Upper lobe of left lung (tissue), 4 donors: ENCODE measurements at regions not wholly inside any gene's neighbourhood (a gene's known extent, or its start where the extent isn't known, plus 50 kb on each side); places are given as distances from the start of the nearest gene placed in this dataset.

Experiments
- POLR2AphosphoS5 ChIP-seq, 2 donors: sonication (generic); formaldehyde crosslinking; IDR thresholded peaks; one replicate each; pipeline ENCODE4 v1.5.1; 2017; ENCODE audit warnings: antibody characterized with exemption in 2 of 2
- TF ChIP-seq, protein P1 (sequence below), 6 experiments: fragments of 450-650 bp in 4 of 6; fragments of 200-600 bp in 2 of 6; sonication (generic) in 2 of 6; IDR thresholded peaks; one replicate each; pipeline ENCODE4 v1.5.1; 2016 to 2019; ENCODE audit warnings: antibody characterized with exemption in 6 of 6

DNA sequence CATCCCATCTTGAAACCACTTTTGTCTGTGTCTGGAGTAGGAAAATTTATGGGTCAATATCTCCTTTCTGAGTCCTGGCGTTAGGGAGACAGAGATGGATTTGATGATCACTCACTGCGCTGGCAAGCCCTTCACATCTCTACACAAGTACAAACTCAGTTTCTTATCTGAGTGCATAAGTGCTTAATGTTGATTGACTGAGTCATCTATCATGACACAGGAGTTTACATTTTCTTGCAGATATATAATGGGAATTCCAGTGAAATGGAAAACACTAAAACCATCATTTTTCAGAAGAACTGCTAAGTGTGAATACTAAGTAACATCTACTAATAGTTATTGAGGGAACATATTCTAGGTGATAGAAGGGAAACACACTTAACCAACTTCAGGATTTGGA, 763.9 kb upstream of the COBL start:
- TF ChIP-seq, protein P1, sequence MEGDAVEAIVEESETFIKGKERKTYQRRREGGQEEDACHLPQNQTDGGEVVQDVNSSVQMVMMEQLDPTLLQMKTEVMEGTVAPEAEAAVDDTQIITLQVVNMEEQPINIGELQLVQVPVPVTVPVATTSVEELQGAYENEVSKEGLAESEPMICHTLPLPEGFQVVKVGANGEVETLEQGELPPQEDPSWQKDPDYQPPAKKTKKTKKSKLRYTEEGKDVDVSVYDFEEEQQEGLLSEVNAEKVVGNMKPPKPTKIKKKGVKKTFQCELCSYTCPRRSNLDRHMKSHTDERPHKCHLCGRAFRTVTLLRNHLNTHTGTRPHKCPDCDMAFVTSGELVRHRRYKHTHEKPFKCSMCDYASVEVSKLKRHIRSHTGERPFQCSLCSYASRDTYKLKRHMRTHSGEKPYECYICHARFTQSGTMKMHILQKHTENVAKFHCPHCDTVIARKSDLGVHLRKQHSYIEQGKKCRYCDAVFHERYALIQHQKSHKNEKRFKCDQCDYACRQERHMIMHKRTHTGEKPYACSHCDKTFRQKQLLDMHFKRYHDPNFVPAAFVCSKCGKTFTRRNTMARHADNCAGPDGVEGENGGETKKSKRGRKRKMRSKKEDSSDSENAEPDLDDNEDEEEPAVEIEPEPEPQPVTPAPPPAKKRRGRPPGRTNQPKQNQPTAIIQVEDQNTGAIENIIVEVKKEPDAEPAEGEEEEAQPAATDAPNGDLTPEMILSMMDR (IDR thresholded peaks at IDR 0.05), result no peak
- no peak for TF ChIP-seq POLR2AphosphoS5 (IDR thresholded peaks at IDR 0.05)
